ENCODE measurements at regions not wholly inside any gene's neighbourhood (a gene's known extent, or its start where the extent isn't known, plus 50 kb on each side); places are given as distances from the start of the nearest gene placed in this dataset.

DNA sequence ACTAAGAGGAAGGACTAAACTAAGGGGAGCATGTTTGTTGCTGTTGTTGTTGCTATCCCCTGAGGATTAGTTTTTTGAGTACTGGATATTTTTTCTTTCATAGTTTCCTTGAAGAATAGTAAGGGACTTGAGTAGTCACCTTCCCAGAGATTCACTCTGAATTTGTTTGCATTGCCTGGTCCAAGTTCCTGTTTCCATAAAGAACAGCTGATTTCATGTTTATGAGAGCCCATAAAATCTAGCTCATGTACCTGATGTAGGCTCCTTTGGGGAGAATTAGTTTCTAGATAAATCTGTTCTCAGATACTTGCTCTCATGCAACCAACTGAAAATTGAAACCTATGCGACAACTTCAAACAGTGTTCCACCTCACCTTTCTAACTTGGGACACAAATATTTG lies 464.4 kb upstream of the MBL2 start:
- Histone ChIP-seq H3K9me3 (ENCODE audit: control insufficient read depth, low read depth, low read length) (peaks cover 2% of the 10 kb centered on the region), H3K4me3 (ENCODE audit: low read length) (no peak overlapping the region), H3K4me1 (ENCODE audit: control insufficient read depth, insufficient read depth, low read length) (no peaks in the 10 kb centered on the region), H3K27ac (ENCODE audit: low read length) (no peak overlapping the region), H3K36me3 (ENCODE audit: control insufficient read depth, insufficient read depth, low read length) (no peaks in the 10 kb centered on the region), H3K27me3 (ENCODE audit: control insufficient read depth, insufficient read depth, low read length) (no peaks in the 10 kb centered on the region)
- DNase-seq, result peak; percentile 6 to 51
- no CpG with 5 or more reads among the region's 1 CpG for WGBS (ENCODE audit: insufficient coverage, low lambda C conversion rate)

DNA sequence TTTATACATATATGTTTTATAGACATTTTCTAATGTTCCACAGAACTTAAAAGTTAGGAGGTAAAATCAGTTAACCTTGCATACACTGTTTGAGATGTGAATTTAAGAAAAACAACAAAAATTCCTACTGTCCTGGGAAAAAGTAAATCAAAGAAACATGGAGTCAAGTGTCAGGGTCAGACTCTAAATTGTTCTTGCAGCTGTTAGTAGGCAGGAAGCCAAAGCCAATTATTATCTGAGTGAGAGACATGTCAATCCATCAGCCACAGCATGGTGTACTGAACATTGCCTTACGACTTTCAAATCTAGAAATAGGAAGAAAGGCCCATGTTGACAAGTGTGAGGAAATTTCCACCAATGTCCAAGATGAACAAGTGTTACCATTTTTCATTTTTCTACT lies 461.2 kb upstream of the MBL2 start:
- no peaks in the 10 kb centered on the region for H3K4me1 ChIP-seq (ENCODE audit: control insufficient read depth, insufficient read depth, low read length)
- no CpG with 5 or more reads among the region's 1 CpG for WGBS (ENCODE audit: insufficient coverage, low lambda C conversion rate)
- H3K9me3 ChIP-seq (ENCODE audit: control insufficient read depth, low read depth, low read length), result no peaks in the 10 kb centered on the region
- H3K36me3 ChIP-seq (ENCODE audit: control insufficient read depth, insufficient read depth, low read length), result no peaks in the 10 kb centered on the region
- H3K27me3 ChIP-seq (ENCODE audit: control insufficient read depth, insufficient read depth, low read length), result no peaks in the 10 kb centered on the region
- no peak for DNase-seq
- H3K27ac ChIP-seq (ENCODE audit: low read length), result no peak overlapping the region
- no peak overlapping the region for H3K4me3 ChIP-seq (ENCODE audit: low read length)

DNA sequence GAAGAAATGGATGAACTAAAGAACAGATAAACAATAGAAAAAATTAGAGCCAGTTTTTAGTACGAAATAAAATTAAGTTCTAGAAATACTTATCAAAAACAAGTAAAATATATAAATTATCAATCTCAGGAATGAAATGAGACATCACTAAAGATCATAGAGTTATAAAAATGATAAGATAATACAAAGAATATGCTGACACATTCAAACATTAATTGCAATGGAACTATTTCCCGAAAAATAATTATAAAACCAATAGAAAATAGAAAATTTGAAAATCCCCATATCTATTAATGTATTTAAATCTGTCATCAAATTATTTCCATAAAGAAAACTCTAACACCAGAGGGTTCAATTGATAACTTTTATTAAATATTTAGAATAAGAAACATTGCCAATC lies 458.1 kb upstream of the MBL2 start:
- 50% methylated on average over 2 of the region's 2 CpGs for WGBS (ENCODE audit: insufficient coverage, low lambda C conversion rate)
- no peak for DNase-seq
- no peaks in the 10 kb centered on the region for H3K9me3 ChIP-seq (ENCODE audit: control insufficient read depth, low read depth, low read length)
- no peaks in the 10 kb centered on the region for H3K27me3 ChIP-seq (ENCODE audit: control insufficient read depth, insufficient read depth, low read length)
- no peaks in the 10 kb centered on the region for H3K4me1 ChIP-seq (ENCODE audit: control insufficient read depth, insufficient read depth, low read length)
- H3K27ac ChIP-seq (ENCODE audit: low read length), result no peak overlapping the region
- H3K4me3 ChIP-seq (ENCODE audit: low read length), result no peak overlapping the region
- H3K36me3 ChIP-seq (ENCODE audit: control insufficient read depth, insufficient read depth, low read length), result no peaks in the 10 kb centered on the region

DNA sequence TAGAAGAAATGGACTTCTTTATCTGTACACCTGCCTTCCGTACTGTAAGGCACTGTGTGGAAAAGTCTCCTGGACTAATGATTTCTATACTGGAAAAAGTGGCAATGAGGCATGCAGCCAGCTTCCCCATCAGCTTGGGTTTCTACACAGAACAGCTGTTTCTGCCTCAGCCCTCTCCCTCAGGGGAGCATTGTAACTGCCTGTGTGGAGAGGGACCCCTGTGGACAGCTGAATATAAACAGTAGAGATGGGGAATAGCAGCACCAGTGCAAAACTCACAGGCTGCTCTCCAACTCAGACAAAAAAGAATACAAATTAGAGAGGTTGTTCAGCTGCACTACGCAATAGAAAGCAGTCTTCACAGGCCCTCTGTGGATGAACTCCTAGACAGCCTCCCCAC lies 451.3 kb upstream of the MBL2 start:
- WGBS (ENCODE audit: insufficient coverage, low lambda C conversion rate), result 50% methylated on average over 1 of the region's 2 CpGs
- no peaks in the 10 kb centered on the region for H3K4me1 ChIP-seq (ENCODE audit: control insufficient read depth, insufficient read depth, low read length)
- no peak overlapping the region for H3K27ac ChIP-seq (ENCODE audit: low read length)
- H3K4me3 ChIP-seq (ENCODE audit: low read length), result no peak overlapping the region
- H3K27me3 ChIP-seq (ENCODE audit: control insufficient read depth, insufficient read depth, low read length), result no peaks in the 10 kb centered on the region
- no peaks in the 10 kb centered on the region for H3K36me3 ChIP-seq (ENCODE audit: control insufficient read depth, insufficient read depth, low read length)
- no peak for DNase-seq
- H3K9me3 ChIP-seq (ENCODE audit: control insufficient read depth, low read depth, low read length), result no peaks in the 10 kb centered on the region

DNA sequence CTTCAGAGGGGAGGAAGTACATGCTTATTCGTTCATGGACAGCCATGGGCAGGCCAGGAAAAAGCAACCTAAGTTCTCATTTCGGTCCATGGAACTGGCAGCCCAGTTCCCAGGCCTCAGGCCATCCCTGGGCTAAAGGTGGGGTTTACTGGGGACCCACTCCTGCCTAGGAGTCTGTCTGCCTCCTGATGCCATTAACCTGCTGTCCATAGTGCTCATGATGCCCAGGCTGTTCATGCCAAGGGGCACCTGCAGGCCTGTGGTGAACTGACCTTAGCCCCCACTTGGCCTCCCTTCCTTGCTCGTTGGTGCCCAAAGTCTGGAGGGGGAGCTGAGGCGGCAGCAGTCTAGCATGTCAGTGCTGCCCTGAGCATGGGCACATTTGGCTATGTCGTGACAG lies 450.2 kb upstream of the MBL2 start:
- no CpG with 5 or more reads among the region's 5 CpGs for WGBS (ENCODE audit: insufficient coverage, low lambda C conversion rate)
- Histone ChIP-seq H3K4me3 (ENCODE audit: low read length) (no peak overlapping the region), H3K27me3 (ENCODE audit: control insufficient read depth, insufficient read depth, low read length) (no peaks in the 10 kb centered on the region), H3K9me3 (ENCODE audit: control insufficient read depth, low read depth, low read length) (no peaks in the 10 kb centered on the region), H3K27ac (ENCODE audit: low read length) (no peak overlapping the region), H3K4me1 (ENCODE audit: control insufficient read depth, insufficient read depth, low read length) (no peaks in the 10 kb centered on the region), H3K36me3 (ENCODE audit: control insufficient read depth, insufficient read depth, low read length) (no peaks in the 10 kb centered on the region)
- DNase-seq, result no peak

DNA sequence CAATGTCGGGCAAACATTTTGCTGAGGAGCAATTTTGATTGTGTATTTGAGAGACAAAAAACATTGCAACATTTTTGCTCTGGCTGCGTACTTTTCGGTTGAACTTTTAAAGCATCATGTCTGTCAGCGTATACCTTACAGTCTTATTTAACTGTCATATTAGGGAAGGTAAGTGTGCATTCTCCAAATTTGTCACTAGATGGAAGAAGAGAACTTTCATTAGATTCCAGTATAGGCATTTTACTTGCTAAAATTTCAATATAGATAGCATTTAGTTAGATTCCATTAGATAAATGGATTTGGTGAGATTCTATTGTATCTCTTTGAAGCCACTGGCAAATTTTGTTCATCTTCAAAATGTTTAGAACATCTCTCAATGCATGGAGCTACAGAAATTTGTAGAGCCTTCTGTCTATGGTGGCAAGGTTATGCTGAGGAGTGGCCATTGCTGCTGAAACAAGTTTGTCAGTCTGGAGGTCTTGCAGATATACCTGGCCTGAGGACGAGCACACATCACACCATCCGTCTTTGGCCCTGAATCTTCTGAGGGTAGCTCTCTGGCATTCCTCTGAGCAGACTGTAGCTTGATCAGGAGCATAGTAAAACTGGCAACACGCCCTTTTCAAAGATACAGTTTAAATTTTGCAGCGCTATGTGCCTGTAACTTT lies 437.5 kb upstream of the MBL2 start:
- H3K4me1 ChIP-seq (ENCODE audit: control insufficient read depth, insufficient read depth, low read length), result no peaks in the 10 kb centered on the region
- WGBS (ENCODE audit: insufficient coverage, low lambda C conversion rate), result 100% methylated on average over 4 of the region's 8 CpGs
- H3K27ac ChIP-seq (ENCODE audit: low read length), result no peak overlapping the region
- H3K36me3 ChIP-seq (ENCODE audit: control insufficient read depth, insufficient read depth, low read length), result no peaks in the 10 kb centered on the region
- H3K4me3 ChIP-seq (ENCODE audit: low read length), result no peak overlapping the region
- H3K27me3 ChIP-seq (ENCODE audit: control insufficient read depth, insufficient read depth, low read length), result no peaks in the 10 kb centered on the region
- DNase-seq, result peak in 1 of 2 donors; percentile 16
- H3K9me3 ChIP-seq (ENCODE audit: control insufficient read depth, low read depth, low read length), result no peaks in the 10 kb centered on the region

DNA sequence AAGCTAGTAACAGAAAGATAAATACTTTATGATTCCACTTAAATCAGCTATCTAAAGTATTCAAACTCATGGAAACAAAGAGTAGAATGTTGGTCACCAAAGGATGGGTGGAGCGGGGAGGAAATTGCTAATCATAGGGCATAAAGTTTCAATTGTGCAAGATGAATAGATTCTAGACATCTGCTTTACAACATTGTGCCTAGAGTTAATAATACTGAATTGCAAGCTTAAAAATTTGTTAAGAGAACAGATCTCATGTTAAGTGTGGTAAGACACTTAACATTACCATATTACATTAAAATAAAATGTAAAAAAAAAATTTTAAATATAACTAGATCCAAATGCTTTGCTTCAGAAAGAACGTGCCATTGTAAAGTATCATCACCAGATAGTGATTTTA lies 411.1 kb upstream of the MBL2 start:
- Histone ChIP-seq H3K9me3 (ENCODE audit: control insufficient read depth, low read depth, low read length) (no peaks in the 10 kb centered on the region), H3K27ac (ENCODE audit: low read length) (no peak overlapping the region), H3K4me1 (ENCODE audit: control insufficient read depth, insufficient read depth, low read length) (no peaks in the 10 kb centered on the region), H3K36me3 (ENCODE audit: control insufficient read depth, insufficient read depth, low read length) (no peaks in the 10 kb centered on the region), H3K27me3 (ENCODE audit: control insufficient read depth, insufficient read depth, low read length) (no peaks in the 10 kb centered on the region), H3K4me3 (ENCODE audit: low read length) (no peak overlapping the region)
- WGBS (ENCODE audit: insufficient coverage, low lambda C conversion rate), result 100% methylated on average over 1 of the region's 2 CpGs
- no peak for DNase-seq

DNA sequence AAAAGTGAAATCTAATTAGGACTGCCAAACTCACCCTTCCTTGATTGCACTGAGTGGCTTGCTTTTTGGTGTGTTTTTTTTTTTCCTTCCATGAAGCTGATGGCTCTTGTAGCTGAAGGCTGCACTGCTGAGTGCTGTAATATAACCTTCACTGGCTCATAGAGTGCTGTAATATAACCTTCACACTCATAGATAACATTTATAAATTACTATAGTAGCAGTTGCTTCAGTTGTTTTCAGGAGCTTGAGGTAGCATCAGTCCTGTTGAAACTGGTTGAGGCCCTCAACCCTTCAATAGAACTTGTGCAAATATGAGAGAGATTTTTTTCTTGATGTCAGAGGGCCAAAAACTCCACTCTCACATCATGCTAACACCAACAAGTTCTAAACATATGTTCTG lies 404.9 kb upstream of the MBL2 start:
- H3K4me3 ChIP-seq (ENCODE audit: low read length), result no peak overlapping the region
- H3K36me3 ChIP-seq (ENCODE audit: control insufficient read depth, insufficient read depth, low read length), result no peaks in the 10 kb centered on the region
- H3K9me3 ChIP-seq (ENCODE audit: control insufficient read depth, low read depth, low read length), result no peaks in the 10 kb centered on the region
- DNase-seq, result peak; percentile 2 to 47
- H3K4me1 ChIP-seq (ENCODE audit: control insufficient read depth, insufficient read depth, low read length), result no peaks in the 10 kb centered on the region
- H3K27me3 ChIP-seq (ENCODE audit: control insufficient read depth, insufficient read depth, low read length), result no peaks in the 10 kb centered on the region
- no peak overlapping the region for H3K27ac ChIP-seq (ENCODE audit: low read length)

DNA sequence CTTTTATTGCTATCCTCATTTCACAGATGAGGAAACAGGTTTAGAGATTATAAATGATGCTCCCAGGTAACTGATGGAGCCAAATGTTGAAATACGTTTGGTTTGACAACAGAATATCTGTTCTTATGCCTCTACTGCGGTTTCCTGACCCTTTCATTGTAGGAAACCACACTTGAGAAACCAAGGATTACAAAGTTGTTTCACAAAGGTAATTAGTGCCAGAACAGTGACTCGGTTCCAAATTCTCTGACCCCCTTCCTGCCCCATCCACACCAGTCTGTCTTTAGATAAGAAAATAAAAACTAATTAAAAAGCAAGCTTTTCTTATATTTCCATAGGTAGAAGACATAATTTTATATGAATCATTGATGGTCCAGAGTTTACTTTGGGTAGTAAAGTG lies 393.7 kb upstream of the MBL2 start:
- H3K9me3 ChIP-seq (ENCODE audit: control insufficient read depth, low read depth, low read length), result no peaks in the 10 kb centered on the region
- H3K36me3 ChIP-seq (ENCODE audit: control insufficient read depth, insufficient read depth, low read length), result no peaks in the 10 kb centered on the region
- 100% methylated on average over 1 of the region's 3 CpGs for WGBS (ENCODE audit: insufficient coverage, low lambda C conversion rate)
- H3K27ac ChIP-seq (ENCODE audit: low read length), result no peak overlapping the region
- H3K4me3 ChIP-seq (ENCODE audit: low read length), result no peak overlapping the region
- H3K27me3 ChIP-seq (ENCODE audit: control insufficient read depth, insufficient read depth, low read length), result no peaks in the 10 kb centered on the region
- H3K4me1 ChIP-seq (ENCODE audit: control insufficient read depth, insufficient read depth, low read length), result no peaks in the 10 kb centered on the region
- no peak for DNase-seq

DNA sequence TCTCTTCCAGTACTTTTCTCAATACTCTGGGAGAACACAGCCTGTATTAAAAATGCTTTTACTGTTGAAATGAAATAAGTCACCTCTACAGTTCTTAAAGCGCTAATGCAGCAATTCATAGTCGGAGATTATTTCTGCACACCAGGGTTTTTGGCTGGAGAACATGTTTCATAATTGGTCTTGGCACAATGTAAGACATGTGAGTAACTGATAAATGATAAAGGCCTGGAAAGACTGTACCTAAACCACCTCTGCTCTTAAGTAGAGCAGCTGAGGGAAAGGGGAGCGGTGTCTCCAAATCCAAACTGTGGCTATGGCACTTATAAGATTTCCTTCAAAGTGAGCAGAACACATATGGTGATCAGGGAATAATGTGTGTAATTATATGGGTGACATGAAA lies 390.3 kb upstream of the MBL2 start:
- DNase-seq, result no peak
- WGBS (ENCODE audit: insufficient coverage, low lambda C conversion rate), result 100% methylated on average over 1 of the region's 3 CpGs
- H3K36me3 ChIP-seq (ENCODE audit: control insufficient read depth, insufficient read depth, low read length), result no peaks in the 10 kb centered on the region
- no peaks in the 10 kb centered on the region for H3K9me3 ChIP-seq (ENCODE audit: control insufficient read depth, low read depth, low read length)
- no peak overlapping the region for H3K27ac ChIP-seq (ENCODE audit: low read length)
- no peaks in the 10 kb centered on the region for H3K4me1 ChIP-seq (ENCODE audit: control insufficient read depth, insufficient read depth, low read length)
- no peak overlapping the region for H3K4me3 ChIP-seq (ENCODE audit: low read length)
- no peaks in the 10 kb centered on the region for H3K27me3 ChIP-seq (ENCODE audit: control insufficient read depth, insufficient read depth, low read length)

DNA sequence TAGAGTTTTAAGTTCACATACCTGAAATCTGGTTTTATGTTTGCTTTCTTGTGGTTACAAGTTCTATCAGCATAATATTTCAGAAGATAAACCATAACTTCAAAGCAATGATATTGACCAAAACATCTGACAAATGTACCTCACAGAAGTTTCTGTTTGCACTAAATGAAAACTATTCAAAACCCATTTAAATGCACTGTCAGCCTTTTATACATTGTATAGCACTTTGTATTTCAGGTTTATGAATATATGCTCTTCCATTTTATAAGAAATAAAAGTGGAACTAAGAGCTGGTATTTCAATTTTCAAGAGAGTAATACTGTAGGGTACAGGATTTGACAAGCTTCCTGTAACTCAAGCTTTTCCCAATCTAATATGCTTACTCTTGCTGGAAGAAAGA lies 388.6 kb upstream of the MBL2 start:
- Histone ChIP-seq H3K36me3 (ENCODE audit: control insufficient read depth, insufficient read depth, low read length) (no peaks in the 10 kb centered on the region), H3K27me3 (ENCODE audit: control insufficient read depth, insufficient read depth, low read length) (no peaks in the 10 kb centered on the region), H3K4me1 (ENCODE audit: control insufficient read depth, insufficient read depth, low read length) (no peaks in the 10 kb centered on the region), H3K27ac (ENCODE audit: low read length) (no peak overlapping the region), H3K4me3 (ENCODE audit: low read length) (no peak overlapping the region), H3K9me3 (ENCODE audit: control insufficient read depth, low read depth, low read length) (peaks cover 6% of the 10 kb centered on the region)
- no peak for DNase-seq

Measured in large intestine (tissue), 3 donors.